ENCODE measurements at regions not wholly inside any gene's neighbourhood (a gene's known extent, or its start where the extent isn't known, plus 50 kb on each side); places are given as distances from the start of the nearest gene placed in this dataset.
A peak's percentile ranks its signal among the peaks of the same experiment; 100 is the strongest.

GRCh38 chr2:236935631-236936445 is 149.9 kb upstream of the COPS8 start:
- no peak for DNase-seq

DNA sequence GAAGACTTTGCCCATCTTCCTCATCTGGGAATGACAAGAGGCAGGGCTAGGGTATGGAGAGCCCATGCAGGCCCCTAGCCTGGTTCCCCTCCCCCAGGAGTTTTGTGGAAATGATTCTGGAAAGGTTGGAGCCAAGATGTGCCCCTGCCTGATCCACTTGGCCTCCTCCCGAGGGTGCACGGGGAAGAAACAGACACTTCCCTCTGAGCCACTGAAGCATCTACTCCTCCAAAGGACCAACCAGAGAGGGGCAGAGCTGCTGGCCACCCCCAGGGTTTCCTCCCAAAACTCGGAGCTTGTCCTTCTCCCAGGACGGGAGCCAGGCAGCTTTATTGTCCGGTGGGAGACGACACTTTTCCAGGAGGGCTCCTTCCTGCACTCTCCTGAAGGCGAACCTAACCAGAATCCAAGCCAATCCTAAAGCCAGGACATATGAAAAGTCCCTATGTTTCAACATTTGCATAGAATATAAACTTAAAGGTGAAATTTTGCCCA is 149.2 kb upstream of the COPS8 start:
- DNase-seq: no peak

DNA sequence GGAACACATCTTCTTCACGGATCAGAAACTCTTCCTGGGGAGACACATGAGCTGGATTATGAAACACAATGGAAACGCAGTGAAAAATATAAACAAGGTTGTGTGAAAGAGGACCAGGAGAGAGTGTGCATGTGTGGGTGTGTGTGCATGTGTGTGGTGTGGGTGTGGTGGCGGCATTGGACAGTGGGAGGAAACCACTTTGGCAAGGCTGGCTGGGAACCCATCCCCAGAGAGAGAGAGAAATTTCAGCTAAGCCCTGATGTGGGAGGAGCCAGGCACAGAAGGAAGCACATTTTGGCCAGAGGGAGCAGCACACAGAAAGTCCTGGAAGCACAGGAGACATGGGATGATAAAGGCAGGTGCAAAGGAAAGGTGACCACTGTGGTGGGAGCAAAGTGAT is 147.6 kb upstream of the COPS8 start:
- DNase-seq: no peak

GRCh38 chr2:236939271-236939670 is 146.4 kb upstream of the COPS8 start:
- DNase-seq: no peak

- DNase-seq: peak; percentile 42
Measured at GRCh38 chr2:236939721-236940231, 145.9 kb upstream of the COPS8 start.

DNA sequence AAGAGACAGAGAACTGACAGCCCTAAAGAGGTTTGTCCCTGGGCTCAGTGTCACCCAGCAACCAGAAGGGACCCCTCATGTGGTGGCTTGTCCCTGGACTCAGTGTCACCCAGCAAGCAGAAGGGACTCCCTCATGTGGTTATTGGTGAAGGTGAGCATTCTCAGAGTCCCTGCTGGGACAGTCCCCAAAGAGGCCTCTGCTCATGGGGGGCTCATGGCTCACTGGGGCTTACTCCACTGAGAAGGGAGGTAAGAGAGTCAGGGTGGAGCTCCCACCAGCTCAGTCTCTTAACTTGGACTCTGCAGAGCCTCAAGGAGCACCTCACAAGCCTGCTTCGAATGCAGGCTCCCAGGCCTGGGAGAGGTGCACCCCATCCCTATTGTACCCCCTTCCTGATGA is 145.2 kb upstream of the COPS8 start:
- DNase-seq: no peak

DNA sequence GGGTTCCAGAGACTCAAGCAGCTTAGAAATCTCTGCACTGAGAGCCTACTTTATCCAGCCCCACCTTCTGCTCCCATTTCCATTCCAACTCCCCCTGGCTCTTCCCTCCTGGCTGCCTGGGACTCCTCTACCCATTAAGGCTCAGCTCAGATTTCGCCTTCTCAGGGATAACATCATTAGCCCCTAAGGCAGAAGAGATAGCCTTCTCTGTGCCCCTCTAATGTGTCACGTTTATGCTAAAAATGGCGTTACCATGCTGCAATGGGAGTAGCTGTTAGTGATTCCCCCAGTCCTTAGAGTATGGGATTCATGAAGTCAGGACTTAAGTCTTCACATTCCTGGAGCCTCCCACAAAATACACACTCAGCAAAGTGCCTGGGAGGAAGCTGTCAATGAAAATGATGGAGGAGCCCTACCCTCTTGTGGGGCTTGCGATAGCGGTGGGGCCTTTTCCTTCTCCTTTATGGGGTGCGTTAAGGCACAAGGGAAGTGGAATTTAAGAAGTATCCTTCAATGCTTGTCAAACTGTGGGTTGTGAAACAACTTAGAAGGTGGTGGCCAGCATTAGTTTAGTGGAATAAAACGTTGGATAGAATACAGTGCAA is 144.7 kb upstream of the COPS8 start:
- DNase-seq: no peak

DNA sequence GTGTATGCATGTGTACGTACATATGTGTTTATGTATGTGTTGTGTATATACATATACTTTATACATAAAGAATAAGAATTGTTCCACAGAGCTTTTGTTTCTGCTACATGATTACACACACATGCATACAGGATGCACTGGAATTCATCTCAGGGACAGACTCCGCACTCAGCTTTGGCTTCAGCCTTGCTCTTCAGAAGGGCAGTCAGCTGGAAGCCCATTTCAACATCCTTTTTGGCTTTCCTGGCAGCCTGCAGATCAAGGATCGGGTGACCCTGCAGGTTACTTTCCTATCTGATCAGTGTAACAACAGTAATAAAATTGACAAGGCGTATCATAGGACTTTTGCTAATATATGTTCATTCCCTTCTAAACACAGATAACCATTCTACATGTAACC is 144.1 kb upstream of the COPS8 start:
- DNase-seq: no peak

DNA sequence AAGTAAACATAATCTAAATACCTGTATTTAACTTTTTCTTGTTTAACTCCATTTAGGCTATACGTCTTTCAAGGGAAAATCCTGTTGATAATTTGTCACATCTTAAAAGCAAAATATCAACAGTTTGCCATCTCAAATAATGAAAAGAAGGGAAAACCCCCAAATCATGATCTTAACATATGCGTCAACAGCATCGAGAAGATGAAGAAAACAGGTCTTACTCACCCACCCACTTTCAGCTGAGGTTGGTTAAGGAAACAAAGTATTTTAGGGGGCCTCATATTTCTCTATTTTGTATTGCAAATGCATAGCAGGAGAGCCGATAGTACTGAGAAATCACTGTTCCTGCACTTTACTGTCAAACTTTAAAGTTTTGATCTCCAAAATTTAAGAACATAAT is 143.1 kb upstream of the COPS8 start:
- no peak for DNase-seq

- no peak for DNase-seq
Measured at GRCh38 chr2:236943068-236943467, 142.6 kb upstream of the COPS8 start.

- DNase-seq: no peak
Measured at GRCh38 chr2:236943841-236944513, 141.7 kb upstream of the COPS8 start.

GRCh38 chr2:236944561-236944960 is 141.1 kb upstream of the COPS8 start:
- no peak for DNase-seq

DNA sequence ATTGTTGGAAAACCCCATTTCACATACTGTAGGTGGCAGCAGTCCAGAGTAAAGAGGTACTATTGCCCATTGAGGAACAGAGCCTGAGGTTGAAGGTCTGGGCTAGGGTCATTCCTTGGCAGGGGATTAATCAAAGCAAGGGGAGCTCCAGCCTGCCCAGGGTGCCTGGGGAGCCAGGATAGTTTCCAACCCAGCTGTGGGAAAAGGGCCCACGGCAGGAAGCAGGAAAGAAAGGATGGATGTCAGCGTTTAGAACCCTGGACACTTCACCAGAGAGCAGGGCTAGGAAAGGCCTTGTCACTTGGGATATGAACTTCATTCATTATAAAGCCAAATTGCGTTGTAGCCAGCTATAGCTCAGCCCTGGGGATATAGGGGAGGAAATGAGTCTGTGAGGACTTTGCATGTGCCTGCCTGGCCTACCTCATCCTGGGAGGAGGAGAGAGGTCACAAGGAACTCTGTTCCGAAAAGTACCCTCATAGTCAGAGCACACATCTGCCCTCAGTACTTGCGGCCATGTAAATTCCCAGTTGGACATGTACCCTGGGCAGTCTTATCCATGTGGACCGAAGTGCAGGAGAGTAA is 140.2 kb upstream of the COPS8 start:
- DNase-seq: no peak

GRCh38 chr2:236946871-236947270 is 138.8 kb upstream of the COPS8 start:
- no peak for DNase-seq

GRCh38 chr2:236947294-236947693 is 138.4 kb upstream of the COPS8 start:
- no peak for DNase-seq

DNA sequence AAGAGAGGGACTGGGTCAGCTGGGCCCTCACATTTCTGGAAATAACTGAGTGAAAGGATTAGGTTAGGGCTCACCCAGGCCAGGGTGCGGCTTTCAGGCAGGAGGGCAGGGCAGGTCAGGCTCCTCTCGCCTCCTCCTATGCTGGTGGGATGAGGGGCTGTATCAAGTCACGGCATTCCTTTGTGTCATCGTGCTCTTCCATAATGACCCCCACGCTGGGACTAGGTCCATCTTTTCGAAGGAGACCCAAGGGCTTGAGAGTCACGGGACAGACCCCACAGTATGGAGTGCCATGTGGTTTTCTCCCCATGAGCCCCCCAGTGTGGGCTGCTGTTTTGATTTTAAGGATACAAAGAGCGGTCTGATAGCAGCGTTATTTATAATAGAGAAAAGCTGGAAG is 137.8 kb upstream of the COPS8 start:
- no peak for DNase-seq

GRCh38 chr2:236949089-236949905 is 136.4 kb upstream of the COPS8 start:
- peak; percentile 11 for DNase-seq

- no peak for DNase-seq
Measured at GRCh38 chr2:236951830-236952475, 133.7 kb upstream of the COPS8 start.

DNA sequence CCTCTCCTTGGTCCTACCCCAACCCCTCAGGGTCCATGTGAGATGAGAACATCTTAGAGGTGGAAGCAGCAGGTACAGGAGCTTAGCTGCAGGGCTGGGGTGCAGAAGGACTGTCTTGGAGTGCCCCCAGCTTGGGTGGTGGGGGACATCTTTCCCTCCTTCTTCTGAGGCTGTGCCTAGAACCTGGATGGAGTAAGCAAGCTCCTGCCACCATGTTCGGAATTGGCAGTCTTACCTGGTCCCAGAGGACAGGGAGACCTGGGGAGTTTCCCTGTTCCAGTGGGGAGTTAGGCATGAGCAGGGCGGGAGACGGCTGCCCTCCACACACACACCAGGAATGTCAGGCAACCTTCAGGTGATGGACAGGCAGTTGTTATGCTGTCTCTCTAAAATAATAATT is 131.0 kb upstream of the COPS8 start:
- DNase-seq: no peak

- DNase-seq: no peak
Measured at GRCh38 chr2:236955521-236956030, 130.1 kb upstream of the COPS8 start.

GRCh38 chr2:236956031-236956618 is 129.6 kb upstream of the COPS8 start:
- no peak for DNase-seq

All from fibroblast of skin of back (primary cell).